NCI-H82 treated with DMSO at 0.1 percent for 48 hours (cell line): ENCODE measurements at regions not wholly inside any gene's neighbourhood (a gene's known extent, or its start where the extent isn't known, plus 50 kb on each side); places are given as distances from the start of the nearest gene placed in this dataset.
A peak's percentile ranks its signal among the peaks of the same experiment; 100 is the strongest.

Experiments
- DNase-seq: peaks from one replicate; lab custom pipeline; 2025; ENCODE audit not compliant: unreplicated experiment; lab: John Stamatoyannopoulos, UW

- no peak for DNase-seq
Observed at GRCh38 chr1:219801156-219801820, 127.1 kb downstream of the SLC30A10 start.

- no peak for DNase-seq
Observed at GRCh38 chr1:219798283-219799030, 129.9 kb downstream of the SLC30A10 start.

DNA sequence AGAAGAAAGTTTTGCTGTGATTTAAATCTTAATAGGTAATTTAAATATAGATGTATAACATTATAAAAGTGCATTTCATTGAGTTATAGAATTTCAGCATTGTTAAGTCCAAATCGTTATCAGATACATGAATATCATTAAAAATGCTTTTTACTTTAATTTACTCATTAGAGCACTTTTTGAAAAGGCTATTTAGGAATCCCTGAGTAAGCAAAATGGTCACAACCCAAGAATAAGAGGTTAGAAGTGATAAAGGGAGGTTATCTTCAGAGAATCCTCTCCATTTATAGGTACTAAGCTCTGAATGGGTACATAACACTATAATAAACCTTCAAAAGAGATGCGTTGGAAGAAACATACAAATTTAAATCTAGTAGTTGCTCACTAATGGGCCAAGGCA is 130.7 kb downstream of the SLC30A10 start:
- no peak for DNase-seq

DNA sequence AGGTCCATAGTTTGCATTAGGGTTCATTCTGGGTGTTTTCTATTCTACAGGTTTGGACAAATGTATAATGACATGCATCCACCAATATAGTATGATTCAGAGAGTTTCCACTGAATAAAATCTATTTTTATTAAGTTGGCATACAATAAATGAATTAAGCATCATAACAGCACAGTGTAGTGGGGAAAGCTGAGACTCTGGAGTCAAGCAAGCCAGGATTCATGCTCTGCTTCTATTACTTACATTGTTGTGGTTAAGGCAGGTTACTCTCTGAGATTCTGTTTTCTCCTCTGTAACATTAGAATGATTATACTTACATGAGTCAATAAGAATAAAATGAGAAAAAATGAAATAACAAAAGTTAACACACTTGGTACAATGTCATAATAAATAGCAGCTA is 131.3 kb downstream of the SLC30A10 start:
- DNase-seq, result no peak

GRCh38 chr1:219795363-219795917 is 132.9 kb downstream of the SLC30A10 start:
- no peak for DNase-seq

DNA sequence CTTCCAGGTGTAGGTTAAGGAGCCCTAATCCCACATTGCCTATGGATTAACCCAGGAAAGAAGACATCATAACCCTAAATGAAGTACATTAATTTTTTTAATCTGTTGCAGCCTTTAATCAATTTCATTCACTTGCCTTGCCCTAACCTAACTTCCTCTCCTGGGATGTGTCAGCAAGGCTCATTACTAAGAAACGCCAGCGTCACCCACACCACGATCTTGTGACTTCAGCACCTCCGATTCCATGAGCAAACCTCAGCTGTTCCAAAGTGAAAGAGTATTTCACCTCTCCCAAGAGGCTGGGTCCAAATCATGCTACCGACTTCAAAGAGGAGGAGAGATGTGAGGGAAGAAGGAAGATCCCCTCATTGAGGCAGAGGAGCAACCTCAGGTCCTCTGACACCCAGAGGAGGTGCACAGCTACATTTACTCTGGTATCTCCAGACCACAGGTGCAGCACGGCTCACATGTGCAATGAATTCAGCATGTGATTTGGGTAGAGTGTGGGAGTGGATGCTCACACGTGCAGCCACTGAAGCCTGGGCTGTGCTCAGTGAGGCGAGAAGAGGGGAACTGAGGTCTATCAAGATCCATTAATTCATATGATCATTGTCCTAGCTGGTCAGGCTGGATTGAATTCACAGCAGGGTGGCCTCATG is 134.1 kb downstream of the SLC30A10 start:
- no peak for DNase-seq

GRCh38 chr1:219792337-219793021 is 135.9 kb downstream of the SLC30A10 start:
- DNase-seq, result no peak

DNA sequence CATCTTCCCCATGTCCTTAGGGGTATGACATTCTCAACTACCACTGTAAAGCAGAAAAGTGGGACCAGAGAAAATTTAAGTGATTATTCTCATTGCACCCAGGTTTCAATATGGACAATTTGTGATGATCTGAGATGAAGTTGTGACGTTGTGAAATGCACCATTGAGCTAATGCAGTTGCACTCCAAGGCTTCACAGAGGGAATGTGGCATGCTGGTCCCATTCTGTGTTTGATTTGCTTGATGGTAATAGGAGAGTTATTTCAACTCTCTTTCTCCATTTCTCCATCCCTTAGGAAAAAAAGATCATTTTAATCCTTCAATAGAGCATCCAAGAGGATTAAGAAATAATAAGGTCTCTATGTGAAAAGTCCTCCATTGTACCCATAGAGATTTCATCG is 136.6 kb downstream of the SLC30A10 start:
- DNase-seq, result no peak

GRCh38 chr1:219790834-219791615 is 137.3 kb downstream of the SLC30A10 start:
- DNase-seq, result no peak

DNA sequence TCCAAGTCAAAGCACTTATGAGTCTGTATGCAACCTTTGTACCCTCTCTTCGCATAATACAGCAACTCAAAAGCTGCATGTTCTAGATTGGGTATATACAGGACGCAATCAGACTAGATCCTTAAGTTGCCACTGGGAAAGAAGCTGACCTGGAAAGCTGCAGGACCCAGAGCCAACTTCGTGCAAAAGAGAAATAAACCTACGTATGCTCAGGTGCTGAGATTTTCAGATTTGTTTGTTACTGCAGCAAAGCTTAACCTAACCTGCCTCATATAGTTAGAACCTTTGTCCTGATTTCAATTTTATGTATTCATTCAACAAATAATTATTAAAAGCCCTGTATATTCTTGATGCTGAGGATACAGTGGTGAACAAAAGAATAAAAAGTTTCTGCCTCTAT is 139.7 kb downstream of the SLC30A10 start:
- no peak for DNase-seq

GRCh38 chr1:219788091-219788490 is 140.3 kb downstream of the SLC30A10 start:
- DNase-seq, result no peak

DNA sequence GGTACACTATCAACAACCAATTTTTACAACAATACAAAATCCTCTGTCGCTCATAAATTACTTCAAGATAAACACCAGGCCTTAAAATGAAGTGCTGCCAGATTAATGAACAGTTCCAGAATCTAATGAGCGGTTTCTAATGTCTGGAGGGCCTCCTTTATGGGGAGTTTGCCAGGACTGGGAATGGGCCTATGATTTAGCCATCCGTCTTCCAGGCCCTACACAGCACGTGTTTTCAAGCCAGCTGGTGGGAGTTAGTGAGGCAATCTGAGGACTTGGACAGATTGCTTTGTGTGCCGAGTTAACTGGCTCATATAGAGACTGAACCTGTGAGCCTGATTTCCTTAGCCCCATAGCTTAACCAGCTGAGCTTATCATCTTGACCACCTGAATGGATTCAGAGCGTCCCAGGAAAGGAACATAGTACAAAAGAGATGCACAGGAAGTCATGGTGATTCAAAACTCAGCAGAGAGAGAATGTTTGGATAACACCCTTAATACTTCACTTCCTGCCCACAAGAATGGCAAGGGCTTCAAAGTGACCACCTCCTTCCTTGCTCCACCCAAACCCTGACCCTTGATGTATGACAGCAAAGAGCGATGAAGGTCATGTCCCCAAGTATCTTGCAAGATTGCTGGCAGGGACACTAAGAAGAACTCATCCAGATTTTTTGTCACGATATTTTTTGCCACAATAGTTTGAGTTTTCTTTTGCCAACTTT is 143.5 kb downstream of the SLC30A10 start:
- DNase-seq, result no peak

DNA sequence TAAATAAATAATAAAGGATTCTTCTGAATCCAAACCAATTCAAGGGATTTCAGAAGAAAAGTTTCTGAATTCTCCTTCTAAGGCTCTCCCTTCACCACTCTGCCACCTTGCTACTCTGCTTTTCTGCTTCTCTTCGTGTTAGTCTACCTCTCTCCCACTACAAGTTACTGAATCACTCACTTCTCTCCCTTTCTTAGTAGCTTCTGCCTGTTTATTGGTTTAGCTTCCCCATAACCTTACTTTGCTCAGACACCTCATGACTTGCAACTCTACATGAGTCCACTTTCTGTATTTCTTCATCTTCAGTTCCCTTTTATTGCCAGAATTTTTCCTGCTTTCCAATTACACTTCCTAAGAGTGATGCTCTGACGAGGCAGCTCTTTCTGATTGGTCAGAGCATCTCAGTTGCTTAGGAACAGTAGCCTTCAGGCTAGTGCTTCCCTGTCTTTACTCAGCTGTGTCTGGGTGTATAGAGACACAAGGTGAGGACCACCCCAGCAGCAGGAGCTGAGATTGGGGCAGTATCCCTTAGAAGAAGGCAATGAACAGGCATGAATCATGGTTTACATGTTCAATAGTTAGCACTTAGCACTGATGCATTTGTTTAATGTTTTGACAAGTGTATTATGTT is 144.6 kb downstream of the SLC30A10 start:
- DNase-seq, result no peak

DNA sequence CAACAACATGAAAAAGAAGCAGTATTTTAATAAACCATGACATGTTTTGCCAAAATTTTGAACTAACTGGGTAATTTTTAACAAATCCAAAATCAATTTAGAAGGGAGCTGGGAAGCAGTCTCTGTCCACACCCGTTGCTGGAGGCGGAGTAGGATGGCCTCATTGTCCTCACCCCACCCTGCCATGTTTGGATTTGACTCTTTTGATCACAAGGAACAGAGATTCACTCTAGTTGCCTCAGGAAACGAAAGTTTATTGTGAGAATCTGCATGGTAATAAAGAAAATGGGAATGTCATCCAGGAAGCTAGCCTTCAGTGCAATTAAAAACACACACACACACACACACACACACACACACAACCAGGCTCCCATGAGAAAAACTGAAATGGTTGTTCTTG is 145.4 kb downstream of the SLC30A10 start:
- DNase-seq, result no peak

GRCh38 chr1:219782311-219782710 is 146.0 kb downstream of the SLC30A10 start:
- DNase-seq, result peak; percentile 93

GRCh38 chr1:219781491-219781890 is 146.9 kb downstream of the SLC30A10 start:
- no peak for DNase-seq

DNA sequence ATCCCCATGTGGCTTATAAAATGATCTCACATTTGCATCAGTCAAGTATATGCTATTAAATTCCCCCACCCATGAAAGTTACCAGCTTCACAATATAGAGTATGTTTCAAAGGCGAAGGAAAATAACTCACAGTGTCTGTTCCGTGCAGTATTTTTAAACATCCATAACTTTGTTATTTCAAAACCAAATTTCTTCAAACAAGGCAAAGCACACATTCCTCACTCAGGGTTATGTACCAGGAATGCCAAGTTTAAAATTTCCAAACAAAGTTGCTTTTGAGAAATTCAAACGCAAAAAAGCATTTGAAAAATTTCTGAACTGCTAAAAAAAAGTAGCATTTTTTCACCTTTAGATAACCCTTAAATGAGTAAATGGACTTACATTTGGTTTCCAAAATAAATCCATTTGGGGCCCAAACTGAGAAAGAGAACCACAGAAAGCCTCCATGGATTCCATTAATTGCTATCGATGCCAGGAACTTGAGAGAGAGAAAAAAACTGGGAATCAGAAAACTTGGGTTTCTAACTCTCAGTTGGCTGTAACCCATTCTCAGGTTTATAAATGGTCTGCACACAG is 149.5 kb downstream of the SLC30A10 start:
- no peak for DNase-seq

GRCh38 chr1:219778110-219778509 is 150.2 kb downstream of the SLC30A10 start:
- DNase-seq, result no peak

DNA sequence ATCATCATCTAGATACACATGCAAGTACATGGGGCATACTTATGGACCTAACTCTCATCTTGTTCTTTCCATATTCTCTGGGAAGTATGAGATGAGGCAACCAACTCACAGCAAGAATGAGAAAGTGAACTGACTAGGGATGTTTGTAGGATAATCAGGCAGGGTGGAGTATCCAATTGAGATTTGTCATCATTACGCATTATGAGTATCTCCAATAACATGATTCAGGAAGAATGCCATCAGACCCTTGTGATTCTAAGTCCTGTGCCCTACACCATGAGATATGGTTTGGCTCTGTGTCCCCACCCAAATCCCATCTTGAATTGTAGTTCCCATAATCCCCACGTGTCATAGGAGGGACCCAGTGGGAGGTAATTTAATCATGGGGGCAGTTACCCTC is 154.0 kb downstream of the SLC30A10 start:
- DNase-seq, result no peak
